ENCODE measurements at regions not wholly inside any gene's neighbourhood (a gene's known extent, or its start where the extent isn't known, plus 50 kb on each side); places are given as distances from the start of the nearest gene placed in this dataset.

- DNase-seq = no peak
Measured at GRCh38 chr3:94520364-94520763, 457.5 kb downstream of the NSUN3 start.

- DNase-seq = no peak
Measured at GRCh38 chr3:94522488-94522887, 459.6 kb downstream of the NSUN3 start.

GRCh38 chr3:94524102-94524919 lies 461.4 kb downstream of the NSUN3 start:
- DNase-seq = no peak

GRCh38 chr3:94525043-94525442 lies 462.2 kb downstream of the NSUN3 start:
- no peak for DNase-seq

GRCh38 chr3:94529816-94530215 lies 467.0 kb downstream of the NSUN3 start:
- DNase-seq = no peak

- DNase-seq = no peak
Measured at GRCh38 chr3:94532951-94533350, 470.1 kb downstream of the NSUN3 start.

GRCh38 chr3:94539937-94540336 lies 477.1 kb downstream of the NSUN3 start:
- DNase-seq = no peak

- DNase-seq = no peak
Measured at GRCh38 chr3:94543161-94543560, 480.3 kb downstream of the NSUN3 start.

GRCh38 chr3:94544131-94544789 lies 481.4 kb downstream of the NSUN3 start:
- DNase-seq = no peak

- no peak for DNase-seq
Measured at GRCh38 chr3:94548581-94549316, 485.9 kb downstream of the NSUN3 start.

- DNase-seq = no peak
Measured at GRCh38 chr3:94561094-94561493, 498.2 kb downstream of the NSUN3 start.

GRCh38 chr3:94564247-94564646 lies 501.4 kb downstream of the NSUN3 start:
- DNase-seq = no peak

- no peak for DNase-seq
Measured at GRCh38 chr3:94568041-94568440, 505.2 kb downstream of the NSUN3 start.

GRCh38 chr3:94573337-94573736 lies 510.5 kb downstream of the NSUN3 start:
- DNase-seq = no peak

- no peak for DNase-seq
Measured at GRCh38 chr3:94587291-94587690, 524.4 kb downstream of the NSUN3 start.

GRCh38 chr3:94593526-94594150 lies 530.8 kb downstream of the NSUN3 start:
- no peak for DNase-seq

GRCh38 chr3:94596141-94596540 lies 533.3 kb downstream of the NSUN3 start:
- DNase-seq = no peak

GRCh38 chr3:94596887-94597566 lies 534.2 kb downstream of the NSUN3 start:
- no peak for DNase-seq

GRCh38 chr3:94607778-94608177 lies 544.9 kb downstream of the NSUN3 start:
- no peak for DNase-seq

- DNase-seq = no peak
Measured at GRCh38 chr3:94609908-94610307, 547.0 kb downstream of the NSUN3 start.

GRCh38 chr3:94611596-94611995 lies 548.7 kb downstream of the NSUN3 start:
- no peak for DNase-seq

GRCh38 chr3:94612631-94613030 lies 549.8 kb downstream of the NSUN3 start:
- DNase-seq = no peak

GRCh38 chr3:94614192-94614591 lies 551.3 kb downstream of the NSUN3 start:
- DNase-seq = no peak

Data from SIG-M5 (cell line).